ENCODE measurements at regions not wholly inside any gene's neighbourhood (a gene's known extent, or its start where the extent isn't known, plus 50 kb on each side); places are given as distances from the start of the nearest gene placed in this dataset.

DNA sequence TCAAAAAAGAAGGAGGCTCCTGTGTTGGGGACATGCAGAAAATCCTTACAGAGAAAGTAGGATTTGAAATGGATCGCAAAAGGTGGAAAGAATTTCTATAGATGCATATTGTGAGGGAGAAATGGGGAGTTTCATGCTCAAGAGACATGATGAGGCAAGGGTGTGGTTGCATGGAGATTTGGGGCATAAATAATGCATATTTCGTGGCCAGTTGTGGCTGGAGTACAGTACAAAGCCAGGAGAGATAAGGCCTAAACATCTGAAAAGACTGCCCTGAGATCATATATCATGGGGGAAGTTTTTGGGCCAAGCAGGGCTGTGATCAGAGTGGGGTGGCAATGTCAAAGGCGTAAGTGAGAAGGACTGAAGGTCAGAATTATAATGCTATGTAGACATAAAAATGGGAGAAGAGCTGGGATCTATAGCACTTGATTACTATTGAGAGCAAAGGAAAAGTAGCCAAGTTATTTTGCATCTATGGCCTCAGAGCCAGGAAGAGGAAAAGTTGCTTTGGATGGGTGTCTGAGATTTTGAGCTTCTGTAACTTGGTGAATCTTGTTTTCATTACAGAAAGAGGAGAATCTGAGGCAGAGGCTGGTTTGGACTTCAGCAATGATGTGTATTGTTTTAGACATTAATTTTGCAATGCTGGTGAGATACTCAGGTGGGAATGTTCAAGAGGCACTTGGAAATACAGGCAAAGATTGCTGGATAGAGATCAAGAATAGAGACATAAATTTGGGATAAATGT, 166.6 kb downstream of the INHBA start:
- no peak for DNase-seq

DNA sequence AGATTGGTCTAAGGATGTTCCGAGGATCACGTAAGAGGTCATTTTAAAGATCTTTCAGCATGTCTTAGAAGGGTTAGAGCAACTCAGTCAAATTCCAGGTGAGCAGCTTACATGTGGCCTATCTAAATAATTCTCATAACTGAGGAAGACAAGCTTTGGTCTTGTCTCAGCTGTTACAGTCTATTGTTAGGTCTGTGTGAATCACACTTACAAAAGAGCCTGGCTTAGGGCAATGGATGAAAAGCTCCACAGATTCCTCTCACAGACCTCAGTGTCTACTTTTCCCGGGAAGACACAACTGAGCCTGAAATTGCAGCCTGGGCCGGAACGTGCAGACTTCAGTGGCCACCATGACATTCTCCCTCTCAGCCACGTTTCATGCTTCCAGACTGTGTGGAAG, 173.1 kb downstream of the INHBA start:
- no peak for DNase-seq

DNA sequence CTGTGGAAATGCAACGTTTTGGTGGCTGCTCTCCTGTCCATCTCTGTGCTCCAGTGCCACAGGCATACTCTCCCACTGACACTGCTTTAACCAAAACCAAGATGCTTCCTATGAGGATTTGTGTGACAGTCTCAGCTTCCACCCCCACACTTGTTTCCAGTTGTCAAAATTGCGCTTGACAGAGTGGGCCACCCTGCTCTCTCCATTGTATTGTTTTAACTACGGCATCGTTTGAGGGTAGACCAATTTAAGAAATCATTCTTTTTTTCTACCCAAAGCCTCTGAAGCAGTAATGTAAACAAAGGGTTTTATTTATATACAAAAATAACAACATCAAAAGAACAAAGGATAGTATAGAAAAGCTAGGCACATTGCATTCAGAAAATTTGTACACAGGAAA, 178.0 kb downstream of the INHBA start:
- DNase-seq = no peak

- no peak for DNase-seq
Measured at GRCh38 chr7:41520445-41520844, 182.4 kb downstream of the INHBA start.

DNA sequence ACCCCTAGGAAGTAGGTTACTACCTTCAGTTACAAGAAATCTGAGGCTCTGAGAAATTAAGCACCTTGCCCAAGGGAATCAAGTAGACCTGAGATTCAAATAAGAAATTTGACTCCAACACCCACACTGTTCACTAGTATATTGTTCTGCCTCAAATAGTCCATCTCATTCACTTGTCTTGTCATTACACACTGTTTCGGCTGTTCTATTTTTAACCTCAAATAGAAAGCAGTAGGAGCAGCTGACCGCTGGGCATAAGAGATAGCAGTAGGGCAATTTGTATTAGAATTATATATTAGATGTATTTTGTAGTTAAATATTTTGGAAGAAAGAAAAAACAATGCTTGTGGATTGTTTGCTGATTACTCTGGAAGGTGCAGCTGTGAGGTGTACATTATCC, 185.1 kb downstream of the INHBA start:
- DNase-seq = no peak

DNA sequence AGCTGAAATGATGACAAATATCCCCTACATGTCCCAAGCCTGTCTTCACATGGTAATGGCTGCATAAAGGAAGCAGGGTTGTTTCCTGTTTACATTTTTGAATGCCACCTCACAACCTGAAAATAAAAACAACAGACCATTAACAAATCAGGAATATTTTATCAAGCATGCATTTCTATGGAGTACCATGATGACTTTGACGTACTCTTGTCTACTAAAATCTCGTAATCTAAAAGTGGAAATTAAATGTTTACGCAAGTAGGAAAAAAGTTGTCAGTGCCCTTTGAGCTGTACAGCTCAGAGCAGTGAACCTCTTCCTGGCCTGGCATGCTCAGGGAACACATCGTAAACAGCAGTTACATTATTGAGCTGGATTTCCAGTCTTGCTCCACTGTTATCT, 194.1 kb downstream of the INHBA start:
- DNase-seq = no peak

DNA sequence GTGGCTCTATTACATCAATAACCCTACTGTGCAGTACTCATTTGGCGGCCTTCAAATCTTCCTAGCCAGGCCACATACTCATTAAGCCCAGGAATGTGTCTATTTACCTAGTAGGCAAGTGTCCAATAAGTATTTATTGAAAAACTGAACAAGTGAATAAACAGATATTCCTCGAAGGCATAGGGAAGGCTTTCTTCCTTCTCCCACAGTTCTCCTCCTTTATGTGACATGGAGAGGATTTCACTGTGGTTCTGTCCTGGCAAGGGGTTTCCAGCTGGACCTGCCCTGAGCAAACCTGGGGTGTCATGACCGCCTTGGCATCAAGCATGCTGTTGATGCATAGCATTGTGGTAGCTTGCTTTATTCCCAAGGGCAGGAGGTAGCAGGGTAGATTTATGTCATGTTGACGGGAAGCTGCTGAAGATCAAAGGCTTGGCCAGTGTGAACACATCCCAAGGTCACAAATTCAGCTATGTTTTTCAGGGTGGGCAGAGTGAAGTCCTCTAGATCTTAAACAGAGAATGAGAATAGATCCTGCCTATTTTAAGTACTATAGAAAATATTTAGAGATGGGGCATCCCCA, 195.1 kb downstream of the INHBA start:
- no peak for DNase-seq

DNA sequence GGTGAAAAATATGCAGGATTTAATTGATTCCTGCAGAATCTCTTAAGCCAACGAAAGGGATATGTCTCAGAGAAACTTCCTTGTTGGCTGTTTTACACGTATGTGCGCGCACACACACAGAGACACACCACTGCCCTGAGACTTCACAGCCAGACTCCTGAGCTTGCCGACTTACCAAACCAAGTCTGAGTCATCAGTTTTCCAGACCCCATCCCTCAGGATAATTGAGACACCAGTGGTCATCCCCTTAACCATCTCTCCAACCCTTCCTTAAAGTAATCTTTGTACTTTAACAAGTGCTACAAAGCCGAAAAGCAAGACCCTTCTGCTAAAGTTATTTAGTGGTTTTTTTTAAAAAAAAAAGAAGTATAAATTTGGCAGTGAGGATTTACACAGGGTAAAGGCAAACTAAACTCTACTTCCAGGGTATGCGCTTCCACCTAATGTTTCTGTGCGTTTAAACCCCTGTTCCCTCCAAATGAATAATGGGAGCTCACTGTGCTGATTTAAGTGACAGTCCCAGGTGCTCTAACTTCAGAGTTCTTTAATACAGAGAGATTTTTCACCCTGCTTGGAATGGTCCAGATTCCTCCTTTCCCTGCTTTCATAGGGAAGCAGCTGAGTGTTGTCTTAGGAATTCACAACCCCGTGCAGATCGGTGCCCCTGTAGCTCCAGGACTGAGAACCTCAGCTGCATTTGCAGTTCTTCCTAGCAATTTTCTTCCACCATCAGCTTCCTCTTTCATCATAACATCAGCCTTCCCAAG, 198.5 kb downstream of the INHBA start:
- DNase-seq = no peak

DNA sequence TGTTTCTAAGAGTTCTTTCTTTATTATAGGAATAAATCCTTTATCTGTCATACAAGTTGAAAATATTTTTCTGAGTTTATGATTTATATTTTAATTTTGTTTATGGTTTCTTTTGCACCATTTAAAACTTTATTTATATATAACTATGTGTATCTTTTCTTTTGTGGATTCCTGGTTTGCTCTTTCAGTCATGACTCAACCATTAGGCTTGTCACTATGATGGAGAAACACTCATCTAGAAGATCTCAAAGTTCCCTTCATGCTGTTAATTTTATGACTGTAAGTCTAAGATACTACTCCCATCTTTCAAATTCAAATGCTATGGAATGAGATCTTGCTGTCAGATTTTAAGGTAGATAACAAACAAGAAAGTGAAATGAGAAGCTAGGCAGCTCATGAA, 199.5 kb downstream of the INHBA start:
- no peak for DNase-seq

DNA sequence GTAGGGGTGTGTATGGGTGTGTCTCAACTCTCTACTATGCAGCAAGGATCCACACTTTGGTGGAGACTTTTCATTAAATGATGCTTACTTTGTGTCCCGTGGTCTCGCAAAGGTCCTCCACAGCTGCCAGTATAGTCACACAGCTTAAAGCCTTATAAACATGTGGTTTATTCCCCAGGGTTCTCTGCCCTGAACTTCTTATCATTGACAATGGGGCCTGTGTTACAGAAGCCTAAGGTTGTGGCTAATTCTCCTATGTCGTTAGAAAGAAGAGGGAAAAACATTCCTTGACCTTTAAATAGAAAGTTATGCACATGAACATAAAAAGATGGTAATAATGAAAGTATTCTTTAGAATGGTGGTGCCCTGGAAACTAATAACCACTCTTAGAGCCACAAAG, 201.4 kb downstream of the INHBA start:
- DNase-seq = no peak

GRCh38 chr7:41501006-41501405, 201.9 kb downstream of the INHBA start:
- DNase-seq = no peak

- peak in 2 of 56 donors; percentile 1 for DNase-seq
Measured at GRCh38 chr7:41492603-41493002, 210.3 kb downstream of the INHBA start.

- DNase-seq = no peak
Measured at GRCh38 chr7:41491883-41492471, 210.9 kb downstream of the INHBA start.

GRCh38 chr7:41491308-41491707, 211.6 kb downstream of the INHBA start:
- no peak for DNase-seq

- no peak for DNase-seq
Measured at GRCh38 chr7:41489885-41490284, 213.0 kb downstream of the INHBA start.

GRCh38 chr7:41487229-41487940, 215.5 kb downstream of the INHBA start:
- DNase-seq = no peak

- no peak for DNase-seq
Measured at GRCh38 chr7:41481353-41481752, 221.5 kb downstream of the INHBA start.

DNA sequence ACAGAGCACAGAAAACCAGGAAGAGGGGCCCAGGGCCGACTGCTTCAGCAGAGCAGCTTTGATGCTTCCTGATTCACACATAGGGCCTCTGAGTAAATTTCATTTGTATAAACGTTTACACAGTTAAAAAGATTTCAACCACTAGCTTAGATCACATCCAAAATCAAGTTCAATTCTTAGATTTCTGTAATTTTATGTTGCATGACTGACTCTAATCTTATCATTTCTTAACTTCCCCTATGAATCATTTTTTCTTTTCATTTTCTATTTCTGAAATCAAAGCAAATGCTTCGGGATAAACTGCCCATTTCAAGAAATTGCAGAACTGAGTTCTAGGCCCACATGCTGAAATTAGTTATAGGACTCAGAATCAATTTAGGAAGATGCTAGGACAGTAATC, 224.7 kb downstream of the INHBA start:
- DNase-seq = no peak

GRCh38 chr7:41476460-41476803, 226.5 kb downstream of the INHBA start:
- no peak for DNase-seq

DNA sequence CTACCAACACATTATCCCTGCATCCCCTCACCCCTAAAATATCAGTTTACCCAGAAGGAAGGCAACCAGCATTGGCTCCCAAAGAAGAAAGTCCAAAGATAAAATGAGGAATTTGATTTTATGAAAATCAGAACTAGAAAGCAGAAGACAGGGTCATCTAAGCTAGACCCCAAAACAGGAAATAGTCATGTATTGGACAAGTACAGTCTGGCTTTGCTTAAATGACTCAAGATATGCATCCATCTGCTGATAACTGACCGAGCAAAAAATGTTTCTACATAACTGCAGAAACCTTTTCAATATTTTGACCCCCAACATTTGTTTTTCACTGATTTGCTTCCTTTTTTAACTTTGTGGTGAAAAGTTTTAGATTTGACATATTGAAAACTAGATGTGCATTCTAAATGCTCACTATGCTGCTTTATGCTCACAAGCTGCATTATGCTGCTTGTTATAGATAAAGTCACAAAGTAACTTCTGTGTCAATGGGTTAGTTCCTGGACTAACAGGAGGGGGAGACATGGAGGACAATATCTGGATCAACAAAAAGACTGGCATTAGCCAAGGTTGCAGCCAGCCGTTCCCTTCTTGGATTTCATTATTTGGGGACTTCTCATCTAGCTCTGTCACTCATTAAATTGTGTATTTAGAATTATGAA, 227.0 kb downstream of the INHBA start:
- no peak for DNase-seq

DNA sequence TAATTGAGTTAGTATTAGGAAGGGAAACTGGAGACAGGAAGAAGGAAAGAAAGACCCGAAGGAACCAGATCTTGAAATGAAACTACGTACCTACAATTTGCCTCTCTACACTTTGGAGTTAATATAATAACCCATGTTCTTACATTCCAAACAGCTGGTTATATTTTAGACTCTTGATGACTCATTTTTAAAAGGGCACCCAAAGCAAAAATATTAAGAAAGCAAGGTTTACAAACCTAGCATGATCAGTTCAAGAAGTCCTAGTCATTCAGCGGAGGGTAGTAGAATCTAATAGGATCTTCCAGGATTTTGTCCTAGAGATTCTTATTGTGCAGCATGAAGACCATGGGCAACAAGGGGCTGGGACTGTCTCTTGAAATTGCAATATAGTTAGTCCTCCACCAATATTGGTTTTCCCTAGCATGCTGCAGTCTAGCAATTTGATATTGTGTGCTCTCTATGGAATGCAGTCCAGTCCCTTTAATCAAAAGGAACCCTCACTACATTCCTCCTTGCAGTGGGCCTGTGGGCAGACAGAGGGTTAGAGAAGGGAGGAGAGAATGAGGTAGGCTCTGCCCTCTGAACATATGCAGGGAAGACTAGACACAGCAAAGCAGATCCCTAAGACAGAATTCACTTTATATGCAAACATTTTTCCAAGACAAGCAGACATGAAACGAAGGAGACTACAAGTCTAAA, 230.3 kb downstream of the INHBA start:
- no peak for DNase-seq

All from nucleus accumbens (tissue), 56 donors.